Lung microvascular endothelial cell (primary cell): ENCODE measurements at regions not wholly inside any gene's neighbourhood (a gene's known extent, or its start where the extent isn't known, plus 50 kb on each side); places are given as distances from the start of the nearest gene placed in this dataset.

Source experiments
- DNase-seq, 2 donors: peaks; one replicate each; pipeline versions ENCODE4 v3.0.0 to v3.0.0-alpha.2; 2010; ENCODE audit warnings: low read depth in 2 of 2

GRCh38 chr13:108360139-108360538, 90.6 kb downstream of the TNFSF13B start:
- no peak for DNase-seq

- no peak for DNase-seq
Measured at GRCh38 chr13:108361769-108362168, 92.3 kb downstream of the TNFSF13B start.

GRCh38 chr13:108363666-108364065, 94.1 kb downstream of the TNFSF13B start:
- no peak for DNase-seq

GRCh38 chr13:108365255-108365654, 95.7 kb downstream of the TNFSF13B start:
- DNase-seq = no peak

- no peak for DNase-seq
Measured at GRCh38 chr13:108368250-108368905, 98.9 kb downstream of the TNFSF13B start.

- no peak for DNase-seq
Measured at GRCh38 chr13:108369412-108369811, 99.9 kb downstream of the TNFSF13B start.

GRCh38 chr13:108375034-108375433, 105.5 kb downstream of the TNFSF13B start:
- no peak for DNase-seq

GRCh38 chr13:108375772-108376171, 106.3 kb downstream of the TNFSF13B start:
- no peak for DNase-seq

GRCh38 chr13:108376308-108376707, 106.8 kb downstream of the TNFSF13B start:
- no peak for DNase-seq

- DNase-seq = no peak
Measured at GRCh38 chr13:108377646-108378206, 108.2 kb downstream of the TNFSF13B start.

GRCh38 chr13:108383667-108384066, 114.1 kb downstream of the TNFSF13B start:
- DNase-seq = no peak

- no peak for DNase-seq
Measured at GRCh38 chr13:108387156-108387555, 117.6 kb downstream of the TNFSF13B start.

- no peak for DNase-seq
Measured at GRCh38 chr13:108402850-108403249, 133.3 kb downstream of the TNFSF13B start.

- DNase-seq = no peak
Measured at GRCh38 chr13:108407495-108407894, 138.0 kb downstream of the TNFSF13B start.

GRCh38 chr13:108408672-108409071, 139.2 kb downstream of the TNFSF13B start:
- no peak for DNase-seq

- no peak for DNase-seq
Measured at GRCh38 chr13:108409730-108410129, 140.2 kb downstream of the TNFSF13B start.

- no peak for DNase-seq
Measured at GRCh38 chr13:108419768-108420167, 150.2 kb downstream of the TNFSF13B start.

GRCh38 chr13:108425056-108425455, 155.5 kb downstream of the TNFSF13B start:
- DNase-seq = no peak

GRCh38 chr13:108426893-108427292, 157.4 kb downstream of the TNFSF13B start:
- DNase-seq = no peak

GRCh38 chr13:108427355-108427754, 157.8 kb downstream of the TNFSF13B start:
- no peak for DNase-seq

GRCh38 chr13:108428691-108429090, 159.2 kb downstream of the TNFSF13B start:
- no peak for DNase-seq

GRCh38 chr13:108433976-108434755, 164.6 kb downstream of the TNFSF13B start:
- DNase-seq = no peak
